Uterus (tissue), 3 donors: ENCODE measurements at regions not wholly inside any gene's neighbourhood (a gene's known extent, or its start where the extent isn't known, plus 50 kb on each side); places are given as distances from the start of the nearest gene placed in this dataset.

Experiments
- DNase-seq, 2 donors: peaks; one replicate each; pipeline ENCODE4 v3.0.0-alpha.2; 2019 to 2020
- H3K27ac ChIP-seq, 2 donors: fragments of 200-600 bp; sonication (generic); 1 replicate in 1 of 2; 2 replicates in 1 of 2; pipeline ENCODE4 v1.5.1; 2016 to 2018
- H3K27me3 ChIP-seq, 2 donors: fragments of 200-600 bp; sonication (generic); one replicate each; pipeline ENCODE4 v1.5.1; 2018 to 2019; ENCODE audit warnings: control low read depth in 1 of 2
- H3K36me3 ChIP-seq, 2 donors: fragments of 200-600 bp; sonication (generic); one replicate each; pipeline ENCODE4 v1.5.1; 2019; ENCODE audit warnings: control low read depth in 1 of 2
- H3K4me1 ChIP-seq, 2 donors: fragments of 200-600 bp; sonication (generic); one replicate each; pipeline ENCODE4 v1.5.1; 2018 to 2019; ENCODE audit warnings: control low read depth in 1 of 2
- H3K4me3 ChIP-seq, 2 donors: fragments of 200-600 bp; sonication (generic); 1 replicate in 1 of 2; 2 replicates in 1 of 2; pipeline ENCODE4 v1.5.1; 2018 to 2019; ENCODE audit warnings: mild to moderate bottlenecking in 1 of 2
- H3K9me3 ChIP-seq, 2 donors: fragments of 200-600 bp; sonication (generic); one replicate each; pipeline ENCODE4 v1.5.1; 2019; ENCODE audit warnings: control low read depth in 1 of 2
- CTCF ChIP-seq, 4 experiments: fragments of 200-600 bp in 2 of 4; fragments of 450-650 bp in 2 of 4; sonication (generic) in 2 of 4; IDR thresholded peaks; one replicate each; pipeline ENCODE4 v1.5.1; 2016 to 2019; ENCODE audit warnings: antibody characterized with exemption in 4 of 4, mild to moderate bottlenecking in 2 of 4, moderate library complexity in 1 of 4
- POLR2A ChIP-seq, 2 donors: fragments of 450-650 bp; IDR thresholded peaks; one replicate each; pipeline ENCODE4 v1.6.1; 2016; ENCODE audit warnings: antibody characterized with exemption in 2 of 2, mild to moderate bottlenecking in 1 of 2, moderate library complexity in 1 of 2
- intact Hi-C: fragments of 100-400 bp; cut with DNase I; formaldehyde crosslinking; loops from one replicate; pipeline ENCODE4 v1.15.1; 2023; ENCODE audit warnings: low total_unique reads
- donor health status: DM: yes; HTN: yes; CAD: no.

GRCh38 chr5:136655468-136655867 lies 290.1 kb upstream of the TRPC7 start:
- H3K27me3 ChIP-seq = no peaks in the 10 kb centered on the region
- intact Hi-C loops = no loop called here
- H3K4me3 ChIP-seq = no peak overlapping the region
- H3K27ac ChIP-seq = no peak overlapping the region
- H3K36me3 ChIP-seq = no peaks in the 10 kb centered on the region
- DNase-seq = no peak
- TF ChIP-seq POLR2A (IDR thresholded peaks at IDR 0.05) (no peak), CTCF (IDR thresholded peaks at IDR 0.05) (no peak)
- no peaks in the 10 kb centered on the region for H3K4me1 ChIP-seq
- no peaks in the 10 kb centered on the region for H3K9me3 ChIP-seq

- intact Hi-C loops = no loop called here
- Histone ChIP-seq H3K4me3 (no peak overlapping the region), H3K36me3 (no peaks in the 10 kb centered on the region), H3K4me1 (no peaks in the 10 kb centered on the region), H3K27me3 (no peaks in the 10 kb centered on the region), H3K9me3 (no peaks in the 10 kb centered on the region), H3K27ac (no peak overlapping the region)
- no peak for TF ChIP-seq POLR2A (IDR thresholded peaks at IDR 0.05)
- TF ChIP-seq CTCF (IDR thresholded peaks at IDR 0.05) = no peak
- no peak for DNase-seq
Measured at GRCh38 chr5:136646915-136647314, 281.6 kb upstream of the TRPC7 start.

GRCh38 chr5:136642976-136643375 lies 277.6 kb upstream of the TRPC7 start:
- H3K27ac ChIP-seq = no peak overlapping the region

GRCh38 chr5:136639616-136640015 lies 274.3 kb upstream of the TRPC7 start:
- no peaks in the 10 kb centered on the region for H3K27me3 ChIP-seq
- TF ChIP-seq CTCF (IDR thresholded peaks at IDR 0.05) = no peak
- no peak for TF ChIP-seq POLR2A (IDR thresholded peaks at IDR 0.05)
- DNase-seq = no peak
- H3K9me3 ChIP-seq = no peaks in the 10 kb centered on the region
- H3K27ac ChIP-seq = no peak overlapping the region
- intact Hi-C loops = no loop called here
- no peak overlapping the region for H3K4me3 ChIP-seq
- no peaks in the 10 kb centered on the region for H3K36me3 ChIP-seq
- H3K4me1 ChIP-seq = no peaks in the 10 kb centered on the region

More at GRCh38 chr5:136642976-136643375, 277.6 kb upstream of the TRPC7 start:
- TF ChIP-seq POLR2A (IDR thresholded peaks at IDR 0.05) = no peak
- H3K27me3 ChIP-seq = no peaks in the 10 kb centered on the region
- no peaks in the 10 kb centered on the region for H3K4me1 ChIP-seq
- H3K4me3 ChIP-seq = no peak overlapping the region
- intact Hi-C loops = no loop called here
- no peak for DNase-seq
- no peaks in the 10 kb centered on the region for H3K9me3 ChIP-seq
- no peaks in the 10 kb centered on the region for H3K36me3 ChIP-seq

- H3K4me3 ChIP-seq = no peak overlapping the region
- H3K9me3 ChIP-seq = no peaks in the 10 kb centered on the region
- H3K27ac ChIP-seq = no peak overlapping the region
- no peaks in the 10 kb centered on the region for H3K4me1 ChIP-seq
- DNase-seq = no peak
- H3K27me3 ChIP-seq = no peaks in the 10 kb centered on the region
- H3K36me3 ChIP-seq = no peaks in the 10 kb centered on the region
- intact Hi-C loops = no loop called here
- no peak for TF ChIP-seq POLR2A (IDR thresholded peaks at IDR 0.05)
- no peak for TF ChIP-seq CTCF (IDR thresholded peaks at IDR 0.05)
Measured at GRCh38 chr5:136638084-136638483, 272.7 kb upstream of the TRPC7 start.

GRCh38 chr5:136636001-136636400 lies 270.7 kb upstream of the TRPC7 start:
- no peak overlapping the region for H3K27ac ChIP-seq
- H3K4me1 ChIP-seq = no peaks in the 10 kb centered on the region
- H3K9me3 ChIP-seq = no peaks in the 10 kb centered on the region
- intact Hi-C loops = no loop called here
- no peaks in the 10 kb centered on the region for H3K27me3 ChIP-seq
- H3K36me3 ChIP-seq = no peaks in the 10 kb centered on the region
- no peak for DNase-seq
- no peak for TF ChIP-seq CTCF (IDR thresholded peaks at IDR 0.05)
- TF ChIP-seq POLR2A (IDR thresholded peaks at IDR 0.05) = no peak
- H3K4me3 ChIP-seq = no peak overlapping the region
